ENCODE measurements at regions not wholly inside any gene's neighbourhood (a gene's known extent, or its start where the extent isn't known, plus 50 kb on each side); places are given as distances from the start of the nearest gene placed in this dataset.

DNA sequence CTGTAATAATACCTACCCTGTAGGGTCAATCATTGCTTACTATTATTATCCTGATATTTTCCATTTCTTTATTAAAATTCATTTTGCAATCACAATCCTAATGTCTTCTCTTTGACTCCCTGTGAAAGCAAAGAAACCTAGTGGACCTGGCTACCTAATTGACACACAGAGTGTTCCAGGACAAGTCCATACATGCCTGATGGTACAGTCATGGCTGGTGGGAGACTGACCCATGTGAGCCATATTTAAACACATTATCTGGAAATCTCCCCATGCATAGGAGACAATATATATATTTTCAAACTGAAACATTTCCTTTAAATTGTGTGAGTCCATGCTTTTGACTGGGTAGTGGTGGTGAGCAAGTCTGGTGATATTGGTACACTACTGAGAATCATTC is 230.6 kb upstream of the DACH1 start:
- Histone ChIP-seq H3K36me3 (replicated peaks in 1 of 2) (no peaks in the 10 kb centered on the region), H3K4me1 (replicated peaks in 1 of 2) (no peaks in the 10 kb centered on the region)
- intact Hi-C loops (cut with DNase I): no loop called here

DNA sequence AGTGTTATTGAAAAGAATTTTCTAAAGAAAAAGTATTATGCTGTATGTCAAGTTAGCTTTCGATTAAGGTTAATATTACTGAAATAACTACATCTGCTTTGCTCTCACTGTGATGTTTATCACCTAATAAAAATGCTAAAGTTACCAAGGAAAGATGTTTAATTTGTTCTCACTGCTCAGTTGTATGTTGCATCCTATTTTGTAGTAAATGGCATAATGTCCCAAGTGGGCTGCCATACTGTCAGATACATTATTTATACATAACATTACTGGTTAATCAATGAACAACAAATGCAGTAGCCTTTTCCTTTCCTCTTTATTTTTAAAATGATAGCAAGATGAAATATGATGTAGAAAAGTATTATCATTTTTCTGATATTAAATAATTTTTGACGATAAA is 226.3 kb upstream of the DACH1 start:
- no peaks in the 10 kb centered on the region for H3K9me3 ChIP-seq (replicated peaks in 1 of 3)
- intact Hi-C loops (cut with DNase I): no loop called here
- 89 to 95% (median 91%) methylated on average over 2 of the region's 2 CpGs for WGBS, 4 donors
- no peak overlapping the region for H3K4me3 ChIP-seq
- H3K27ac ChIP-seq: no peak overlapping the region
- no peak for TF ChIP-seq POLR2A (IDR thresholded peaks at IDR 0.05)
- TF ChIP-seq, protein P1, sequence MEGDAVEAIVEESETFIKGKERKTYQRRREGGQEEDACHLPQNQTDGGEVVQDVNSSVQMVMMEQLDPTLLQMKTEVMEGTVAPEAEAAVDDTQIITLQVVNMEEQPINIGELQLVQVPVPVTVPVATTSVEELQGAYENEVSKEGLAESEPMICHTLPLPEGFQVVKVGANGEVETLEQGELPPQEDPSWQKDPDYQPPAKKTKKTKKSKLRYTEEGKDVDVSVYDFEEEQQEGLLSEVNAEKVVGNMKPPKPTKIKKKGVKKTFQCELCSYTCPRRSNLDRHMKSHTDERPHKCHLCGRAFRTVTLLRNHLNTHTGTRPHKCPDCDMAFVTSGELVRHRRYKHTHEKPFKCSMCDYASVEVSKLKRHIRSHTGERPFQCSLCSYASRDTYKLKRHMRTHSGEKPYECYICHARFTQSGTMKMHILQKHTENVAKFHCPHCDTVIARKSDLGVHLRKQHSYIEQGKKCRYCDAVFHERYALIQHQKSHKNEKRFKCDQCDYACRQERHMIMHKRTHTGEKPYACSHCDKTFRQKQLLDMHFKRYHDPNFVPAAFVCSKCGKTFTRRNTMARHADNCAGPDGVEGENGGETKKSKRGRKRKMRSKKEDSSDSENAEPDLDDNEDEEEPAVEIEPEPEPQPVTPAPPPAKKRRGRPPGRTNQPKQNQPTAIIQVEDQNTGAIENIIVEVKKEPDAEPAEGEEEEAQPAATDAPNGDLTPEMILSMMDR (IDR thresholded peaks at IDR 0.05): no peak
- no peaks in the 10 kb centered on the region for H3K36me3 ChIP-seq (replicated peaks in 1 of 2)
- H3K4me1 ChIP-seq (replicated peaks in 1 of 2): no peaks in the 10 kb centered on the region
- no peak for DNase-seq
- no peaks in the 10 kb centered on the region for H3K27me3 ChIP-seq

More for the DNA sequence above, 230.6 kb upstream of the DACH1 start:
- no peaks in the 10 kb centered on the region for H3K9me3 ChIP-seq (replicated peaks in 1 of 3)
- H3K4me3 ChIP-seq: no peak overlapping the region
- H3K27me3 ChIP-seq: no peaks in the 10 kb centered on the region
- no peak overlapping the region for H3K27ac ChIP-seq
- DNase-seq: no peak
- TF ChIP-seq POLR2A (IDR thresholded peaks at IDR 0.05): no peak
- TF ChIP-seq, protein P1 (IDR thresholded peaks at IDR 0.05): no peak

- no peak overlapping the region for H3K4me3 ChIP-seq
- 62 to 87% (median 79%) methylated on average over 3 of the region's 3 CpGs for WGBS, 4 donors
- no peaks in the 10 kb centered on the region for H3K4me1 ChIP-seq (replicated peaks in 1 of 2)
- no peaks in the 10 kb centered on the region for H3K36me3 ChIP-seq (replicated peaks in 1 of 2)
- H3K27ac ChIP-seq: no peak overlapping the region
- TF ChIP-seq POLR2A (IDR thresholded peaks at IDR 0.05): no peak
- TF ChIP-seq, protein P1 (IDR thresholded peaks at IDR 0.05): no peak
- intact Hi-C loops (cut with DNase I): no loop called here
- no peaks in the 10 kb centered on the region for H3K27me3 ChIP-seq
- DNase-seq: no peak
- no peaks in the 10 kb centered on the region for H3K9me3 ChIP-seq (replicated peaks in 1 of 3)
Measured at GRCh38 chr13:72074663-72075062, 207.7 kb upstream of the DACH1 start.

- no peak for TF ChIP-seq POLR2A (IDR thresholded peaks at IDR 0.05)
- TF ChIP-seq, protein P1 (IDR thresholded peaks at IDR 0.05): no peak
- no peak overlapping the region for H3K27ac ChIP-seq
- H3K36me3 ChIP-seq (replicated peaks in 1 of 2): no peaks in the 10 kb centered on the region
- 83 to 85% (median 84%) methylated on average over 2 of the region's 2 CpGs for WGBS, 4 donors
- H3K4me3 ChIP-seq: no peak overlapping the region
- no peaks in the 10 kb centered on the region for H3K4me1 ChIP-seq (replicated peaks in 1 of 2)
- no peaks in the 10 kb centered on the region for H3K27me3 ChIP-seq
- intact Hi-C loops (cut with DNase I): no loop called here
- no peak for DNase-seq
- H3K9me3 ChIP-seq (replicated peaks in 1 of 3): no peaks in the 10 kb centered on the region
Measured at GRCh38 chr13:72072261-72072660, 205.3 kb upstream of the DACH1 start.

All from adrenal gland (tissue), 9 donors.